C1 segment of cervical spinal cord (tissue), 14 donors: ENCODE measurements at regions not wholly inside any gene's neighbourhood (a gene's known extent, or its start where the extent isn't known, plus 50 kb on each side); places are given as distances from the start of the nearest gene placed in this dataset.
"Not testable (repeated sequence)": the region's sequence is repeated elsewhere in the genome, so short reads cannot be mapped to it uniquely, and the experiment has no call there.

Experiments
- DNase-seq, 14 donors: peaks; one replicate each; lab custom pipeline; 2025; lab: John Stamatoyannopoulos, UW

GRCh38 chr6:109255946-109256640, 126.2 kb downstream of the CD164 start:
- no peak for DNase-seq

GRCh38 chr6:109255087-109255486, 127.2 kb downstream of the CD164 start:
- no peak for DNase-seq

GRCh38 chr6:109253366-109253765, 128.9 kb downstream of the CD164 start:
- DNase-seq = no peak

GRCh38 chr6:109252261-109253041, 129.8 kb downstream of the CD164 start:
- no peak for DNase-seq

GRCh38 chr6:109251839-109252238, 130.4 kb downstream of the CD164 start:
- DNase-seq = no peak

GRCh38 chr6:109250544-109251156, 131.6 kb downstream of the CD164 start:
- DNase-seq = not testable (repeated sequence)

- no peak for DNase-seq
These were observed 138.1 kb downstream of the CD164 start for GRCh38 chr6:109243863-109244825.

- no peak for DNase-seq
These were observed 139.3 kb downstream of the CD164 start for GRCh38 chr6:109242925-109243324.

- DNase-seq = no peak
These were observed 140.2 kb downstream of the CD164 start for GRCh38 chr6:109242029-109242428.

- DNase-seq = no peak
These were observed 141.1 kb downstream of the CD164 start for GRCh38 chr6:109241199-109241598.

GRCh38 chr6:109240370-109241084, 141.7 kb downstream of the CD164 start:
- no peak for DNase-seq

- peak in 1 of 14 donors; percentile 1 for DNase-seq
These were observed 142.5 kb downstream of the CD164 start for GRCh38 chr6:109239651-109240321.

- no peak for DNase-seq
These were observed 143.1 kb downstream of the CD164 start for GRCh38 chr6:109239160-109239559.

GRCh38 chr6:109238396-109238795, 143.1 kb downstream of the CEP57L1 start:
- no peak for DNase-seq

GRCh38 chr6:109237986-109238329, 142.7 kb downstream of the CEP57L1 start:
- no peak for DNase-seq

GRCh38 chr6:109237077-109237985, 142.0 kb downstream of the CEP57L1 start:
- no peak for DNase-seq

- DNase-seq = peak in 4 of 14 donors; percentile 4 to 14 (median 8)
These were observed 141.1 kb downstream of the CEP57L1 start for GRCh38 chr6:109236115-109237076.

GRCh38 chr6:109235481-109236038, 140.3 kb downstream of the CEP57L1 start:
- DNase-seq = no peak
